ENCODE measurements at regions not wholly inside any gene's neighbourhood (a gene's known extent, or its start where the extent isn't known, plus 50 kb on each side); places are given as distances from the start of the nearest gene placed in this dataset.
"Not testable (repeated sequence)": the region's sequence is repeated elsewhere in the genome, so short reads cannot be mapped to it uniquely, and the experiment has no call there.

DNA sequence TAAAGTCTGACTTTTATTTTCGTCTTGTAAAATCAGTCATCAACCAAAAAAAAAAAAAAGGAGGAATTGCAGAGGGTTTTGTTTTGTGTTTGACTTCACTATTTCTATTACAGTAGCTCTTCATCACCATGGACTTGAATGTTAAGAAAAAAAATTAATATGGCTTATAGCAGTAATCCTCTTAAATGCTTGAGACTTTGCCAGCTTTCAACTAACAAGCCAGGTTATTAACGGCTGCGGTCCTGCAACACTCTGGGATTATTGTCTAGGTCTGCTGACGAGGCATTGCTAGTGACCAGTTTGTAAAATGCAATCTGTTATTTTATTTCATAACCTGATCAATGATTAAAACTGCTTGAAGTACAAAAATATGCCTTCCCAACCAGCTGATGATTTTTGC lies 647.2 kb upstream of the KLHL1 start:
- Histone ChIP-seq H3K9ac (ENCODE audit: extremely low read depth, low read length, poor library complexity, severe bottlenecking) (no peak overlapping the region), H3K36me3 (ENCODE audit: control insufficient read depth, insufficient read depth, low read length) (no peaks in the 10 kb centered on the region), H3K4me3 (ENCODE audit: low read length) (no peak overlapping the region), H3K27ac (ENCODE audit: low read depth, low read length) (no peak overlapping the region), H3K27me3 (ENCODE audit: control insufficient read depth, insufficient read depth, low read length, poor library complexity, severe bottlenecking) (no peaks in the 10 kb centered on the region), H3K4me1 (ENCODE audit: control insufficient read depth, insufficient read depth, low read length) (no peaks in the 10 kb centered on the region), H3K9me3 (ENCODE audit: control insufficient read depth, low read length) (no peaks in the 10 kb centered on the region)
- H3K27me3 Mint-ChIP-seq (ENCODE audit: insufficient read depth) = no peaks in the 10 kb centered on the region
- H3K36me3 Mint-ChIP-seq (ENCODE audit: low read depth) = no peaks in the 10 kb centered on the region
- no peak overlapping the region for H3K27ac Mint-ChIP-seq
- H3K4me1 Mint-ChIP-seq = no peaks in the 10 kb centered on the region
- no peaks in the 10 kb centered on the region for H3K9me3 Mint-ChIP-seq
- H3K4me3 Mint-ChIP-seq = no peak overlapping the region
- TF ChIP-seq, protein P1, sequence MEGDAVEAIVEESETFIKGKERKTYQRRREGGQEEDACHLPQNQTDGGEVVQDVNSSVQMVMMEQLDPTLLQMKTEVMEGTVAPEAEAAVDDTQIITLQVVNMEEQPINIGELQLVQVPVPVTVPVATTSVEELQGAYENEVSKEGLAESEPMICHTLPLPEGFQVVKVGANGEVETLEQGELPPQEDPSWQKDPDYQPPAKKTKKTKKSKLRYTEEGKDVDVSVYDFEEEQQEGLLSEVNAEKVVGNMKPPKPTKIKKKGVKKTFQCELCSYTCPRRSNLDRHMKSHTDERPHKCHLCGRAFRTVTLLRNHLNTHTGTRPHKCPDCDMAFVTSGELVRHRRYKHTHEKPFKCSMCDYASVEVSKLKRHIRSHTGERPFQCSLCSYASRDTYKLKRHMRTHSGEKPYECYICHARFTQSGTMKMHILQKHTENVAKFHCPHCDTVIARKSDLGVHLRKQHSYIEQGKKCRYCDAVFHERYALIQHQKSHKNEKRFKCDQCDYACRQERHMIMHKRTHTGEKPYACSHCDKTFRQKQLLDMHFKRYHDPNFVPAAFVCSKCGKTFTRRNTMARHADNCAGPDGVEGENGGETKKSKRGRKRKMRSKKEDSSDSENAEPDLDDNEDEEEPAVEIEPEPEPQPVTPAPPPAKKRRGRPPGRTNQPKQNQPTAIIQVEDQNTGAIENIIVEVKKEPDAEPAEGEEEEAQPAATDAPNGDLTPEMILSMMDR (conservative IDR thresholded peaks at IDR 0.05) = no peak
- DNase-seq = no peak
- WGBS, 2 experiments (ENCODE audit: insufficient coverage in 1 of 2, insufficient read length in 1 of 2) = 90 to 100% methylated on average over 2 to 3 of the region's 4 CpGs

DNA sequence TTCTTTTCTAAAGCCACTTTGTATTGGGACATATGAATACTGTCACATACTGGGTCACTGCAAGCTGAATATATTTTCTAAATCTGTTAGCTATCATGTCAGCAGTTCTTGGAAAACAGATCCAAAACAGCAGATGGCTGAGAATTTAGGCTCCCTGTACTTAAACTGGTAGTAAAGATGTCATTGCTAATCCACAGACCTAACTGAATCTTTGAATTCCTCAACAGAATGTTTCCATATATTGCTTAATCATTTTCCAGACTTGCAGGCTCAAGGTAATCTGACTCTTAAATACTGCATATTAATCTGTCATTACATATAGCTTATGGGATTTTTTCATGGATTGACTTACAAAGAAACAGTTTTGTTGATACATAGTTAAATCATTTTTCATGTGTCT lies 639.0 kb upstream of the KLHL1 start:
- H3K4me1 Mint-ChIP-seq = no peaks in the 10 kb centered on the region
- no peak overlapping the region for H3K9ac ChIP-seq (ENCODE audit: extremely low read depth, low read length, poor library complexity, severe bottlenecking)
- H3K4me1 ChIP-seq (ENCODE audit: control insufficient read depth, insufficient read depth, low read length) = no peaks in the 10 kb centered on the region
- H3K4me3 ChIP-seq (ENCODE audit: low read length) = no peak overlapping the region
- TF ChIP-seq, protein P1 (conservative IDR thresholded peaks at IDR 0.05) = no peak
- H3K9me3 ChIP-seq (ENCODE audit: control insufficient read depth, low read length) = no peaks in the 10 kb centered on the region
- no peaks in the 10 kb centered on the region for H3K27me3 Mint-ChIP-seq (ENCODE audit: insufficient read depth)
- H3K9me3 Mint-ChIP-seq = no peaks in the 10 kb centered on the region
- no peak overlapping the region for H3K4me3 Mint-ChIP-seq
- H3K36me3 ChIP-seq (ENCODE audit: control insufficient read depth, insufficient read depth, low read length) = no peaks in the 10 kb centered on the region
- no peaks in the 10 kb centered on the region for H3K36me3 Mint-ChIP-seq (ENCODE audit: low read depth)
- DNase-seq = no peak
- H3K27ac ChIP-seq (ENCODE audit: low read depth, low read length) = no peak overlapping the region
- H3K27me3 ChIP-seq (ENCODE audit: control insufficient read depth, insufficient read depth, low read length, poor library complexity, severe bottlenecking) = no peaks in the 10 kb centered on the region
- no peak overlapping the region for H3K27ac Mint-ChIP-seq

DNA sequence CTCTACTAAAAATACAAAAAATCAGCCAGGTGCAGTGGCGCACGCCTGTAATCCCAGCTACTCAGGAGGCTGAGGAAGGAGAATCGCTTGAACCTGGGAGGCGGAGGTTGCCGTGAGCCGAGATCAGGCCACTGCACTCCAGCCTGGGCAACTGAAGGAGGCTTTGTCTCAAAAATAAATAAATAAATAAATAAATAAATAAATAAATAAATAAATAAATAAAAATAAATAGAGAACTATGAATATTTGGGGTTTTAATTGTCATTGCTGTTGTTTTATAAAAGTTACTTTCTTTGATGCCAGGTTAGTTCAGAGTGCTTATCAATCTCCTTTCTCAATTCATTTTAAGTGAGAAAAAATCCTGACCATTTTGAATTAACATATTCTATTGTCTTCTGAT lies 638.2 kb upstream of the KLHL1 start:
- 98 to 100% methylated on average over 2 to 6 of the region's 6 CpGs for WGBS, 2 experiments (ENCODE audit: insufficient coverage in 1 of 2, insufficient read length in 1 of 2)
- H3K4me3 Mint-ChIP-seq; H3K36me3 ChIP-seq (ENCODE audit: control insufficient read depth, insufficient read depth, low read length); H3K9me3 ChIP-seq (ENCODE audit: control insufficient read depth, low read length); H3K27me3 Mint-ChIP-seq (ENCODE audit: insufficient read depth); H3K4me3 ChIP-seq (ENCODE audit: low read length); H3K9ac ChIP-seq (ENCODE audit: extremely low read depth, low read length, poor library complexity, severe bottlenecking); H3K27ac ChIP-seq (ENCODE audit: low read depth, low read length); H3K27me3 ChIP-seq (ENCODE audit: control insufficient read depth, insufficient read depth, low read length, poor library complexity, severe bottlenecking); H3K4me1 Mint-ChIP-seq; DNase-seq; H3K36me3 Mint-ChIP-seq (ENCODE audit: low read depth); H3K4me1 ChIP-seq (ENCODE audit: control insufficient read depth, insufficient read depth, low read length); H3K9me3 Mint-ChIP-seq; H3K27ac Mint-ChIP-seq: not testable (repeated sequence)

DNA sequence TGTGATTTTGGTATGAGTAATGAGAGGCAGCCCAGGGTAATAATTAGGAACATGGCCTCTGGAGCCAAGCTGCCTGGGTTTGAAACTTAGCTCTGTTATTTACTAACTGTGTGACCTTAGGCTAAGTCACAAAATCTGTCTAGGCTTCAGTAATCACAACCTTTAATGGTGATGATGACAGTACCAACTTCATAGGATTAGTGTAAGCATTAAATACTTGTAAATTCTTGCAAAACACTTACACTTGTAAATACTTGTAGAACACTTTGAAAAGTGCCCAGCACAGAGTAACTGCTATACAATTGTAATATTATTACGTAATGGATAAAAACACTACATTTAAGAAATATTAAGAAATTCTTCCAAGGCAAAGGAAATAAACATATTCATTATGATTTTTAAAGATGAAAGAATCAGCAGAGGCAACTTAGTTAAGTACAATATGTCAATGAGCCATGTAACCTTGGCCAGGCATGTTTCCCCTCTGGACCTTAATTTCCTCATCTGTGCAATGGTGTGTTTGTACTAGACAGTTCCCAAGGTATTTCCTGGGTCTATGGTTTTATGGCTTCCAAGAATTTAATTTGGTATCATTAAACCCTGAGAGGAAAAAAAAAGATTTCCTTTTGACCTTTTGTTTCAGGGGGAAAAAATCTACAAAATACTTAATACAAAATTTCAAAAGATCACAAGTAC lies 628.5 kb upstream of the KLHL1 start:
- Histone ChIP-seq H3K36me3 (ENCODE audit: control insufficient read depth, insufficient read depth, low read length) (no peaks in the 10 kb centered on the region), H3K27ac (ENCODE audit: low read depth, low read length) (no peak overlapping the region), H3K9ac (ENCODE audit: extremely low read depth, low read length, poor library complexity, severe bottlenecking) (no peak overlapping the region), H3K4me1 (ENCODE audit: control insufficient read depth, insufficient read depth, low read length) (no peaks in the 10 kb centered on the region), H3K4me3 (ENCODE audit: low read length) (no peak overlapping the region), H3K27me3 (ENCODE audit: control insufficient read depth, insufficient read depth, low read length, poor library complexity, severe bottlenecking) (no peaks in the 10 kb centered on the region), H3K9me3 (ENCODE audit: control insufficient read depth, low read length) (no peaks in the 10 kb centered on the region)
- H3K27me3 Mint-ChIP-seq (ENCODE audit: insufficient read depth) = no peaks in the 10 kb centered on the region
- H3K9me3 Mint-ChIP-seq = no peaks in the 10 kb centered on the region
- no peaks in the 10 kb centered on the region for H3K36me3 Mint-ChIP-seq (ENCODE audit: low read depth)
- no peak overlapping the region for H3K27ac Mint-ChIP-seq
- DNase-seq = no peak
- H3K4me1 Mint-ChIP-seq = peaks cover 17% of the 10 kb centered on the region
- no CpG with 5 or more reads among the region's 1 CpG for WGBS, 2 experiments (ENCODE audit: insufficient coverage in 1 of 2, insufficient read length in 1 of 2)
- TF ChIP-seq, protein P1 (conservative IDR thresholded peaks at IDR 0.05) = no peak
- no peak overlapping the region for H3K4me3 Mint-ChIP-seq

All from endodermal cell (in vitro differentiated cells).